ENCODE measurements at regions not wholly inside any gene's neighbourhood (a gene's known extent, or its start where the extent isn't known, plus 50 kb on each side); places are given as distances from the start of the nearest gene placed in this dataset.

DNA sequence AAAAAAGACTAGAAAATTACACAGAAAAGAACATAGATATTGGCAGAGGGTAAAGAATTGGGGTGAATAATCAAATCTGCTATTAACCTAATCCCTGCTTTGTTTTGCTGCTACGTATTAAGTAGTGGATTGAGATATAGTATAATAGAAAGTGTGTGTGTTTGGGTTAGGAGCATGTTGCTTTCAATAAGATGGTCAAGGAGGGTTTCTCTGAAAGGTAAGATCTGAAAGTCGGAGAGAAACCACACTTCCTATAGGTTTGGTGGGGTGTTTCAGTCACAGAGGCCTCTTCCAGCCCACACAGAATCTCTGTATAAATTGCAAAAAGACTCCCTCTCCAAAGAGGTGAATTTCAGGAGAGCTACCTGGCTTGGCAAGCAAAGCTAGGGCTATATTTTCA, 345.7 kb upstream of the SATB1 start:
- TF ChIP-seq REST (IDR thresholded peaks at IDR 0.05; ENCODE audit: low read depth): no peak
- TF ChIP-seq TAF1 (IDR thresholded peaks at IDR 0.05; ENCODE audit: low read depth): no peak
- TF ChIP-seq, protein P1, sequence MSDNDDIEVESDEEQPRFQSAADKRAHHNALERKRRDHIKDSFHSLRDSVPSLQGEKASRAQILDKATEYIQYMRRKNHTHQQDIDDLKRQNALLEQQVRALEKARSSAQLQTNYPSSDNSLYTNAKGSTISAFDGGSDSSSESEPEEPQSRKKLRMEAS (IDR thresholded peaks at IDR 0.05): no peak

DNA sequence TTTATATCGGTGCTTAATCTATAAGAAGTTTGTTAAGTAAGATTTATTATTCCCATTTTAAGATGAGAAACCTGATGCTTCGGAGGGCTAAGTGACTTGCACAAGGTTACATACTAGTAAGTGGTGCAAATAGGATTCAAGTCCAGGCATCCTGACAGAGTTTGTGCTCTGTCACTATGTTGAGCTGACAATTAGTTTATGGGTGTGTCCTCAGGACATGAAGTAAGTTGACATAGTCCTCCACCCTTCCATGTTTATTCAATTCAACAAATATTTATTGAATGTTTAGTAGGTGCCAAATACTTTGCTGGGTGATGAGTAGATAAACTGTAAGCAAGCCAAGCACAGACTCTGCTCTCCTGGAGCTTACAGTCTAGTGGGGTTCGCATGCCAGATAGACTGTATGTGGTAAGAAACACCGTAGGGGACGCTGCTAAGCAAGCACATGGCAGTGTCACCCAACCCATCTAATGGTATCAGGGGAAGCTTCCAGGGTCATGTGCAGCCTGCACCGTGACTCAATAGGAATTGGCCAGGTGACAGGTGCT, 342.7 kb upstream of the SATB1 start:
- TF ChIP-seq EP300 (IDR thresholded peaks at IDR 0.05; ENCODE audit: borderline replicate concordance) (no peak), ZBTB7A (IDR thresholded peaks at IDR 0.05; ENCODE audit: low read depth) (no peak), CEBPB (IDR thresholded peaks at IDR 0.05) (no peak), CREB1 (IDR thresholded peaks at IDR 0.05; ENCODE audit: low read depth) (no peak)

- TF ChIP-seq FOXM1 (IDR thresholded peaks at IDR 0.05; ENCODE audit: borderline replicate concordance, low read depth) (no peak), YY1 (IDR thresholded peaks at IDR 0.05; ENCODE audit: low read depth) (no peak), RAD21 (IDR thresholded peaks at IDR 0.05; ENCODE audit: low read depth) (no peak), TEAD4 (IDR thresholded peaks at IDR 0.05) (no peak), TCF12 (IDR thresholded peaks at IDR 0.05; ENCODE audit: low read depth) (no peak), TAF1 (IDR thresholded peaks at IDR 0.05; ENCODE audit: low read depth) (no peak)
- TF ChIP-seq, protein P1 (IDR thresholded peaks at IDR 0.05): no peak
Measured at GRCh38 chr3:18766974-18767373, 341.8 kb upstream of the SATB1 start.

DNA sequence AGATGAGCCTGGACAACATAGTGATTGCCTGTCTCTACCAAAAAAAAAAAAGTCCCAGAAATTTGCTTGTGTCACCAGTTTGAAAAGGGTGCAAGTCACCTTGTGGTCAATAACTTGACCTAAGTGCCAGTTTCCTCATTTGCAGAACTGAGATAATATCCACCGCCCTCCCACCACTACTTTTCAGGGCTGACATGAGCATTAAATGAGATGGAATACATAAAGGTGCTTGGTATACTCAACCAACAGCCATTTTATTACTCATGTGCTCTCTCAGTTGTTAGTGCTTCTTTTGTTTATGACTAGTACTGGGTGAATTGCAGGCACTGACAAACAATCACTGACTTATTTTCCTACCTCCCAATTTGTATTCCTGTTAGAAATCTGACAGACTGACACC, 340.5 kb upstream of the SATB1 start:
- TF ChIP-seq, protein P1 (IDR thresholded peaks at IDR 0.05): no peak
- TF ChIP-seq YY1 (IDR thresholded peaks at IDR 0.05; ENCODE audit: low read depth) (no peak), TEAD4 (IDR thresholded peaks at IDR 0.05) (no peak), FOXM1 (IDR thresholded peaks at IDR 0.05; ENCODE audit: borderline replicate concordance, low read depth) (no peak), TCF12 (IDR thresholded peaks at IDR 0.05; ENCODE audit: low read depth) (no peak), REST (IDR thresholded peaks at IDR 0.05; ENCODE audit: low read depth) (no peak), TAF1 (IDR thresholded peaks at IDR 0.05; ENCODE audit: low read depth) (no peak), RAD21 (IDR thresholded peaks at IDR 0.05; ENCODE audit: low read depth) (no peak), ZBTB7A (IDR thresholded peaks at IDR 0.05; ENCODE audit: low read depth) (no peak), NFIC (IDR thresholded peaks at IDR 0.05) (no peak), EGR1 (IDR thresholded peaks at IDR 0.05) (no peak)

DNA sequence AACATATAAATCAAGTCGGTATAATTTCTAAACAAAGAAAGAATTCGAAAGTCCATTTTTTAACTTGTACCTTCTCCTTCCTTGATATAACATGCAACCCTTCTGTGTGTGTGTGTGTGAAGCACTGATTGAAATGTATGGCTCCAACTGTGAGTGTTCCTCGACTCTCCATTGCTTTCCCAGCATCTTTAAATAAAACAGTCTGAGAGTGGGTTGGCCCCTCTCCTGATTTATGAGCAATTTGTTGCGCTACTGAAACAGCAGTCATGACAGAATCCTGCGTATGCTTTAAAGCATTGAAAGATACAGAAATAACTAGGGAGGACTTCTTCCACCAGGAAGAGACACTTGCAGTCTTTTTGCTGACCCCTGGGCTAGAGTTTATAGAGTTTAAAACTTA, 340.0 kb upstream of the SATB1 start:
- TF ChIP-seq TCF12 (IDR thresholded peaks at IDR 0.05; ENCODE audit: low read depth) (no peak), TAF1 (IDR thresholded peaks at IDR 0.05; ENCODE audit: low read depth) (no peak), EP300 (IDR thresholded peaks at IDR 0.05; ENCODE audit: borderline replicate concordance) (no peak), EGR1 (IDR thresholded peaks at IDR 0.05) (no peak), USF1 (IDR thresholded peaks at IDR 0.05) (no peak)
- TF ChIP-seq, protein P1 (IDR thresholded peaks at IDR 0.05): no peak

DNA sequence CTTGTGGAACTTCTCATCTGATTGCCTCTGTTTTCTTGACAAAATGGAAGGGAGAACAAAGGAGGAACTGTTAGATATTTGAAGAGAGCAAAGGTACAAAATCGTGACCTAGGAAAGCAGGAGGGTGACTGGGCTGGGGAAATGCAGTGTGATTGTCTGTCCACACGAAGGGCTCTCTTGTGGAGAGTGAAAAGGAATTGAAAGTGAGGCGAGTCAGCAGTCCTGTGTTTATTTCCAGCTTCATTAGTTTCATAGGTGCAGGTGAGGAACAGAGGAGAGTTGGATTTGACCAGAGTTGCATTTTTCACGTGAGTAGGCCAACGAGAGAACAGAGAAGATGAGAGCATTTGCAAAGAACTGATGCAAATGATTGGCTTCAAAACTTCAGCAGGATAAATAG, 336.4 kb upstream of the SATB1 start:
- TF ChIP-seq CEBPB (IDR thresholded peaks at IDR 0.05) (no peak), EP300 (IDR thresholded peaks at IDR 0.05; ENCODE audit: borderline replicate concordance) (no peak), USF1 (IDR thresholded peaks at IDR 0.05) (no peak), CREB1 (IDR thresholded peaks at IDR 0.05; ENCODE audit: low read depth) (no peak), REST (IDR thresholded peaks at IDR 0.05; ENCODE audit: low read depth) (no peak), TEAD4 (IDR thresholded peaks at IDR 0.05) (no peak), TAF1 (IDR thresholded peaks at IDR 0.05; ENCODE audit: low read depth) (no peak), YY1 (IDR thresholded peaks at IDR 0.05; ENCODE audit: low read depth) (no peak), TCF12 (IDR thresholded peaks at IDR 0.05; ENCODE audit: low read depth) (no peak), ZBTB7A (IDR thresholded peaks at IDR 0.05; ENCODE audit: low read depth) (no peak), RAD21 (IDR thresholded peaks at IDR 0.05; ENCODE audit: low read depth) (no peak), FOXM1 (IDR thresholded peaks at IDR 0.05; ENCODE audit: borderline replicate concordance, low read depth) (no peak), EGR1 (IDR thresholded peaks at IDR 0.05) (no peak)
- TF ChIP-seq, protein P1 (IDR thresholded peaks at IDR 0.05): no peak

All from Ishikawa (cell line).